H9 (cell line): ENCODE measurements at regions not wholly inside any gene's neighbourhood (a gene's known extent, or its start where the extent isn't known, plus 50 kb on each side); places are given as distances from the start of the nearest gene placed in this dataset.

ENCODE experiments used
- DNase-seq: peaks from one replicate; pipeline ENCODE4 v3.0.0-alpha.2; 2017
- H2AFZ ChIP-seq: one replicate; pipeline ENCODE4 v1.6.1; 2013; ENCODE audit warnings: mild to moderate bottlenecking, low read length, control low read depth, moderate library complexity
- H2AK5ac ChIP-seq: 2 replicates; pipeline ENCODE4 v1.6.1; 2013; ENCODE audit warnings: low read length, control low read depth, mixed read lengths; ENCODE audit not compliant: insufficient read length
- H2BK120ac ChIP-seq: one replicate; pipeline ENCODE4 v1.6.1; 2013; ENCODE audit warnings: low read depth, mild to moderate bottlenecking, low read length, control low read depth, inconsistent platforms; ENCODE audit not compliant: poor library complexity, severe bottlenecking
- H2BK12ac ChIP-seq: 2 replicates; pipeline ENCODE4 v1.6.1; 2013; ENCODE audit warnings: low read length, control low read depth, mixed read lengths, low read depth; ENCODE audit not compliant: insufficient read length
- H2BK15ac ChIP-seq: 2 replicates; pipeline ENCODE4 v1.6.1; 2013; ENCODE audit warnings: low read depth, low read length, control low read depth
- H2BK20ac ChIP-seq: one replicate; pipeline ENCODE4 v1.6.1; 2013; ENCODE audit warnings: low read depth, mild to moderate bottlenecking, low read length, control low read depth, inconsistent platforms; ENCODE audit not compliant: poor library complexity, severe bottlenecking
- H2BK5ac ChIP-seq: 2 replicates; pipeline ENCODE4 v1.6.1; 2013; ENCODE audit warnings: low read length, control low read depth, mixed read lengths; ENCODE audit not compliant: insufficient read length
- H3K14ac ChIP-seq: 2 replicates; pipeline ENCODE4 v1.6.1; 2013; ENCODE audit warnings: low read length, control low read depth; ENCODE audit not compliant: insufficient read depth
- H3K18ac ChIP-seq: 2 replicates; pipeline ENCODE4 v1.6.1; 2013; ENCODE audit warnings: low read depth, mild to moderate bottlenecking, mixed read lengths, low read length, control low read depth; ENCODE audit not compliant: insufficient read length
- H3K23ac ChIP-seq: 2 replicates; pipeline ENCODE4 v1.6.1; 2013; ENCODE audit warnings: low read length, control low read depth, mixed read lengths, low read depth; ENCODE audit not compliant: insufficient read length
- H3K23me2 ChIP-seq: 2 replicates; pipeline ENCODE4 v1.6.1; 2013; ENCODE audit warnings: low read depth, mild to moderate bottlenecking, mixed read lengths, low read length, control low read depth; ENCODE audit not compliant: insufficient read length, poor library complexity, severe bottlenecking
- H3K27ac ChIP-seq: 2 replicates; pipeline ENCODE4 v1.5.1; 2013; ENCODE audit warnings: low read length, control low read depth, mixed read lengths, low read depth; ENCODE audit not compliant: insufficient read length
- H3K27me3 ChIP-seq: 2 replicates; pipeline ENCODE4 v1.6.1; 2013; ENCODE audit warnings: low read length, control low read depth, inconsistent platforms; ENCODE audit not compliant: insufficient read depth
- H3K4ac ChIP-seq: 2 replicates; pipeline ENCODE4 v1.6.1; 2013; ENCODE audit warnings: low read depth, mild to moderate bottlenecking, control low read depth, inconsistent platforms, low read length, moderate library complexity
- H3K4me1 ChIP-seq: 2 replicates; pipeline ENCODE4 v1.6.1; 2013; ENCODE audit warnings: low read length, control low read depth, inconsistent platforms; ENCODE audit not compliant: insufficient read depth
- H3K4me2 ChIP-seq: 2 replicates; pipeline ENCODE4 v1.6.1; 2013; ENCODE audit warnings: low read length, control low read depth, mixed read lengths; ENCODE audit not compliant: insufficient read length, insufficient read depth
- H3K56ac ChIP-seq: 2 replicates; pipeline ENCODE4 v1.6.1; 2013; ENCODE audit warnings: low read depth, mild to moderate bottlenecking, mixed read lengths, low read length, control low read depth; ENCODE audit not compliant: insufficient read length
- H3K79me1 ChIP-seq: 2 replicates; pipeline ENCODE4 v1.6.1; 2013; ENCODE audit warnings: low read depth, mild to moderate bottlenecking, moderate library complexity, low read length, control low read depth, inconsistent platforms; ENCODE audit not compliant: insufficient read depth, poor library complexity, severe bottlenecking
- H3K79me2 ChIP-seq: 2 replicates; pipeline ENCODE4 v1.6.1; 2013; ENCODE audit warnings: low read length, control low read depth, inconsistent platforms; ENCODE audit not compliant: insufficient read depth
- H3K9ac ChIP-seq: 2 replicates; pipeline ENCODE4 v1.6.1; 2013; ENCODE audit warnings: low read length, control low read depth, mixed read lengths; ENCODE audit not compliant: insufficient read length; ENCODE audit errors: extremely low read depth
- H3K9me3 ChIP-seq: one replicate; pipeline ENCODE4 v1.6.1; 2013; ENCODE audit warnings: low read depth, low read length, inconsistent platforms; ENCODE audit not compliant: control insufficient read depth
- H3T11ph ChIP-seq: one replicate; pipeline ENCODE4 v1.6.1; 2013; ENCODE audit warnings: mild to moderate bottlenecking, low read length, control low read depth, inconsistent platforms
- H4K20me1 ChIP-seq: one replicate; pipeline ENCODE4 v1.6.1; 2013; ENCODE audit not compliant: control insufficient read depth, insufficient read length, insufficient read depth
- H4K5ac ChIP-seq: 2 replicates; pipeline ENCODE4 v1.6.1; 2013; ENCODE audit warnings: low read depth, mild to moderate bottlenecking, mixed read lengths, low read length, control low read depth; ENCODE audit not compliant: insufficient read length
- H4K8ac ChIP-seq: replicated peaks from 2 replicates; pipeline ENCODE4 v1.6.1; 2013; ENCODE audit warnings: low read length, control low read depth, mixed read lengths, low read depth; ENCODE audit not compliant: insufficient read length
- H4K91ac ChIP-seq: 2 replicates; pipeline ENCODE4 v1.6.1; 2013; ENCODE audit warnings: low read depth, mild to moderate bottlenecking, moderate library complexity, mixed read lengths, low read length, control low read depth; ENCODE audit not compliant: insufficient read length
- H3K27ac Mint-ChIP-seq, 3 experiments: 2 replicates in 2 of 3; 3 replicates in 1 of 3; pipeline ENCODE4 v1.8.0; 2020 to 2021; ENCODE audit warnings: mixed read lengths in 3 of 3, mild to moderate bottlenecking in 1 of 3, moderate library complexity in 1 of 3
- H3K27me3 Mint-ChIP-seq: 2 replicates; pipeline ENCODE4 v1.8.0; 2021; ENCODE audit warnings: low read depth, mild to moderate bottlenecking, moderate library complexity, mixed read lengths
- H3K36me3 Mint-ChIP-seq, 3 experiments: 2 replicates in 2 of 3; 3 replicates in 1 of 3; pipeline ENCODE4 v1.8.0; 2020 to 2021; ENCODE audit warnings: low read depth in 3 of 3, mixed read lengths in 3 of 3; ENCODE audit not compliant: insufficient read depth in 1 of 3
- H3K4me1 Mint-ChIP-seq, 2 experiments: 2 replicates each; pipeline ENCODE4 v1.8.0; 2020; ENCODE audit warnings: mixed read lengths in 2 of 2
- H3K4me3 Mint-ChIP-seq, 2 experiments: 2 replicates in 1 of 2; 3 replicates in 1 of 2; pipeline ENCODE4 v1.8.0; 2020 to 2021; ENCODE audit warnings: mild to moderate bottlenecking in 2 of 2, mixed read lengths in 2 of 2, moderate library complexity in 1 of 2
- H3K9me3 Mint-ChIP-seq, 2 experiments: 2 replicates in 1 of 2; 3 replicates in 1 of 2; pipeline ENCODE4 v1.8.0; 2020; ENCODE audit warnings: mild to moderate bottlenecking in 2 of 2, mixed read lengths in 2 of 2, moderate library complexity in 1 of 2
- WGBS: extraction: QIAGEN DNeasy Blood & Tissue Kit; methylation state at CpG from one replicate; pipeline ENCODE4 v1.1.7; 2013; ENCODE audit warnings: missing lambda C conversion rate, low lambda C conversion rate, mixed read lengths; ENCODE audit not compliant: insufficient read length; ENCODE audit errors: extremely low coverage; 5-methylcytosine and 5-hydroxymethylcytosine counted together
- TF ChIP-seq, protein P1 (sequence below): fragments of 200-600 bp; sonication (generic); conservative IDR thresholded peaks from 3 replicates; pipeline ENCODE4 v1.8.0; 2021; ENCODE audit warnings: antibody characterized with exemption, mild to moderate bottlenecking

- H3K4me3 Mint-ChIP-seq, result no peak overlapping the region
- no CpG with 5 or more reads among the region's 6 CpGs for WGBS
Observed at GRCh38 chr7:155144371-155144770, 74.2 kb downstream of the HTR5A start.

More at GRCh38 chr7:155144371-155144770, 74.2 kb downstream of the HTR5A start:
- H2BK5ac ChIP-seq, result no peak overlapping the region
- H3K9me3 ChIP-seq, result no peaks in the 10 kb centered on the region
- Mint-ChIP-seq H3K4me1 (peaks cover 0 to 4% of the 10 kb centered on the region in 2 experiments; a peak in 1 of 4 replicates), H3K36me3 (no peaks in the 10 kb centered on the region), H3K27me3 (peaks cover 9% of the 10 kb centered on the region), H3K9me3 (peaks cover 0 to 6% of the 10 kb centered on the region in 2 experiments; a peak in 2 of 5 replicates), H3K27ac (no peak overlapping the region)
- H3K56ac ChIP-seq, result no peak overlapping the region
- no peaks in the 10 kb centered on the region for H3K79me2 ChIP-seq
- H2AFZ ChIP-seq, result no peak overlapping the region
- no peak overlapping the region for H2AK5ac ChIP-seq
- no peaks in the 10 kb centered on the region for H4K20me1 ChIP-seq
- no peak overlapping the region for H3K9ac ChIP-seq
- H3K18ac ChIP-seq, result no peak overlapping the region
- TF ChIP-seq, protein P1, sequence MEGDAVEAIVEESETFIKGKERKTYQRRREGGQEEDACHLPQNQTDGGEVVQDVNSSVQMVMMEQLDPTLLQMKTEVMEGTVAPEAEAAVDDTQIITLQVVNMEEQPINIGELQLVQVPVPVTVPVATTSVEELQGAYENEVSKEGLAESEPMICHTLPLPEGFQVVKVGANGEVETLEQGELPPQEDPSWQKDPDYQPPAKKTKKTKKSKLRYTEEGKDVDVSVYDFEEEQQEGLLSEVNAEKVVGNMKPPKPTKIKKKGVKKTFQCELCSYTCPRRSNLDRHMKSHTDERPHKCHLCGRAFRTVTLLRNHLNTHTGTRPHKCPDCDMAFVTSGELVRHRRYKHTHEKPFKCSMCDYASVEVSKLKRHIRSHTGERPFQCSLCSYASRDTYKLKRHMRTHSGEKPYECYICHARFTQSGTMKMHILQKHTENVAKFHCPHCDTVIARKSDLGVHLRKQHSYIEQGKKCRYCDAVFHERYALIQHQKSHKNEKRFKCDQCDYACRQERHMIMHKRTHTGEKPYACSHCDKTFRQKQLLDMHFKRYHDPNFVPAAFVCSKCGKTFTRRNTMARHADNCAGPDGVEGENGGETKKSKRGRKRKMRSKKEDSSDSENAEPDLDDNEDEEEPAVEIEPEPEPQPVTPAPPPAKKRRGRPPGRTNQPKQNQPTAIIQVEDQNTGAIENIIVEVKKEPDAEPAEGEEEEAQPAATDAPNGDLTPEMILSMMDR, result no peak
- H3K23ac ChIP-seq, result no peak overlapping the region
- H4K91ac ChIP-seq, result no peak overlapping the region
- no peak overlapping the region for H2BK15ac ChIP-seq
- no peak overlapping the region for H2BK20ac ChIP-seq
- H3K14ac ChIP-seq, result no peak overlapping the region
- no peaks in the 10 kb centered on the region for H3K23me2 ChIP-seq
- H4K8ac ChIP-seq, result no peak overlapping the region
- no peak overlapping the region for H3T11ph ChIP-seq
- H2BK120ac ChIP-seq, result no peak overlapping the region
- no peaks in the 10 kb centered on the region for H3K4me1 ChIP-seq
- H3K79me1 ChIP-seq, result no peaks in the 10 kb centered on the region
- no peak overlapping the region for H3K4me2 ChIP-seq
- no peak overlapping the region for H4K5ac ChIP-seq
- no peak overlapping the region for H2BK12ac ChIP-seq
- H3K27ac ChIP-seq, result no peak overlapping the region
- no peak for DNase-seq
- no peak overlapping the region for H3K4ac ChIP-seq
- no peaks in the 10 kb centered on the region for H3K27me3 ChIP-seq
